ENCODE measurements at regions not wholly inside any gene's neighbourhood (a gene's known extent, or its start where the extent isn't known, plus 50 kb on each side); places are given as distances from the start of the nearest gene placed in this dataset.

DNA sequence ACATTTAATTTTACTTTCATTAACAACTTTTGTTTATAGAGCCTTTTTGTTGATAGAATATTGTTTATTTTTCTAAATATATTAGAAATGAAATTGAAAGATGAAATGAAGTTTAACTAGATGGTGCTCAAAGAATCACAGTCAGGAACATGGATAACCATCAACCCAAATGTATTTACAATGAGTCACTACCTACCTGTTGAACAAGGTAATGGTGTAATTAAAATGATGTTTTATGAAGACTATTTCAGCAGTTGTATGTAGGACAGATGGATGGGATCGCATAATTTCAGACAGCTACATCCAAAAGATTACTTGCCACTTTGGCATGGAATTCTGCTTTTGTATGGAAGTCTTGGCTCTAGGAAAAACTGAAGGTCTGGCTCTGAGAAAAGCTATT, 403.6 kb upstream of the SLC10A2 start:
- H3K4me3 ChIP-seq (replicated peaks in 1 of 2; ENCODE audit: low read depth in 1 of 2, low read length in 2 of 2) = no peak overlapping the region
- H3K9me3 ChIP-seq (ENCODE audit: control insufficient read depth in 1 of 2, insufficient read depth in 1 of 2, low read depth in 1 of 2, low read length in 2 of 2) = no peaks in the 10 kb centered on the region; a peak in 1 of 4 replicates
- no peaks in the 10 kb centered on the region for H3K36me3 ChIP-seq (ENCODE audit: control insufficient read depth in 1 of 2, insufficient read depth in 2 of 2, low read length in 2 of 2)
- no peak overlapping the region for H2AFZ ChIP-seq (ENCODE audit: low read depth, low read length, poor library complexity, severe bottlenecking)
- H3K4me2 ChIP-seq (ENCODE audit: low read length) = no peak overlapping the region
- BruUV-seq (replicated peaks) = no TSS peak
- ATAC-seq (no peak), DNase-seq (ENCODE audit: low read depth, low spot score) (no peak)
- intact Hi-C loops (cut with micrococcal nuclease) = no loop called here
- H3K4me1 ChIP-seq (ENCODE audit: control insufficient read depth in 1 of 2, insufficient read depth in 2 of 2, low read length in 2 of 2) = no peaks in the 10 kb centered on the region
- no peaks in the 10 kb centered on the region for H3K79me2 ChIP-seq (ENCODE audit: insufficient read depth, low read length)
- POLR2A ChIA-PET = no interaction called here
- H4K20me1 ChIP-seq (ENCODE audit: insufficient read depth) = no peaks in the 10 kb centered on the region
- H3K27ac ChIP-seq (ENCODE audit: low read depth, low read length) = no peak overlapping the region
- H3K9ac ChIP-seq (ENCODE audit: low read length) = no peak overlapping the region
- H3K27me3 ChIP-seq (ENCODE audit: insufficient read depth, low read length) = no peaks in the 10 kb centered on the region
- CTCF ChIA-PET = no interaction called here
- RAD21 ChIA-PET (ENCODE audit: low non-redundant PET in 1 of 2, low total read pairs in 2 of 2, uncharacterized antibody in 2 of 2, unreplicated experiment in 2 of 2) = no interaction called here
- no peaks in the 10 kb centered on the region for H3K9me2 ChIP-seq (ENCODE audit: insufficient read depth)
- no peak for TF ChIP-seq SP1 (IDR thresholded peaks at IDR 0.05; ENCODE audit: low read depth)
- no peak for TF ChIP-seq SIN3A (IDR thresholded peaks at IDR 0.05; ENCODE audit: low read depth)
- TF ChIP-seq, protein P1, sequence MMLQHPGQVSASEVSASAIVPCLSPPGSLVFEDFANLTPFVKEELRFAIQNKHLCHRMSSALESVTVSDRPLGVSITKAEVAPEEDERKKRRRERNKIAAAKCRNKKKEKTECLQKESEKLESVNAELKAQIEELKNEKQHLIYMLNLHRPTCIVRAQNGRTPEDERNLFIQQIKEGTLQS (IDR thresholded peaks at IDR 0.05) = no peak
- no peak for TF ChIP-seq TCF7L2 (IDR thresholded peaks at IDR 0.05; ENCODE audit: borderline replicate concordance, extremely low read depth, insufficient read depth, insufficient read length)

- ATAC-seq (no peak), DNase-seq (ENCODE audit: low read depth, low spot score) (no peak)
- Histone ChIP-seq H3K27me3 (ENCODE audit: insufficient read depth, low read length) (no peaks in the 10 kb centered on the region), H2AFZ (ENCODE audit: low read depth, low read length, poor library complexity, severe bottlenecking) (no peak overlapping the region), H3K9me3 (ENCODE audit: control insufficient read depth in 1 of 2, insufficient read depth in 1 of 2, low read depth in 1 of 2, low read length in 2 of 2) (peaks cover 0 to 6% of the 10 kb centered on the region in 2 experiments; a peak in 1 of 4 replicates), H3K4me3 (replicated peaks in 1 of 2; ENCODE audit: low read depth in 1 of 2, low read length in 2 of 2) (no peak overlapping the region), H3K4me2 (ENCODE audit: low read length) (no peak overlapping the region), H3K27ac (ENCODE audit: low read depth, low read length) (no peak overlapping the region), H3K9ac (ENCODE audit: low read length) (no peak overlapping the region), H4K20me1 (ENCODE audit: insufficient read depth) (no peaks in the 10 kb centered on the region), H3K36me3 (ENCODE audit: control insufficient read depth in 1 of 2, insufficient read depth in 2 of 2, low read length in 2 of 2) (no peaks in the 10 kb centered on the region), H3K79me2 (ENCODE audit: insufficient read depth, low read length) (no peaks in the 10 kb centered on the region), H3K9me2 (ENCODE audit: insufficient read depth) (no peaks in the 10 kb centered on the region), H3K4me1 (ENCODE audit: control insufficient read depth in 1 of 2, insufficient read depth in 2 of 2, low read length in 2 of 2) (no peaks in the 10 kb centered on the region)
- BruUV-seq (replicated peaks) = no TSS peak
- ChIA-PET RAD21 (ENCODE audit: low non-redundant PET in 1 of 2, low total read pairs in 2 of 2, uncharacterized antibody in 2 of 2, unreplicated experiment in 2 of 2) (no interaction called here), POLR2A (no interaction called here), CTCF (no interaction called here)
- TF ChIP-seq TCF7L2 (IDR thresholded peaks at IDR 0.05; ENCODE audit: borderline replicate concordance, extremely low read depth, insufficient read depth, insufficient read length) = no peak
- no peak for TF ChIP-seq CTCF (IDR thresholded peaks at IDR 0.05 in 2 of 3, conservative IDR thresholded peaks at IDR 0.05 in 1 of 3; ENCODE audit: borderline replicate concordance in 1 of 3, insufficient read depth in 1 of 3, low read depth in 2 of 3, low read length in 2 of 3)
- no peak for TF ChIP-seq SRF (IDR thresholded peaks at IDR 0.05; ENCODE audit: low read depth)
- TF ChIP-seq JUND (IDR thresholded peaks at IDR 0.05) = no peak
- no peak for TF ChIP-seq EZH2phosphoT487 (IDR thresholded peaks at IDR 0.05; ENCODE audit: borderline replicate concordance)
- TF ChIP-seq EZH2 (IDR thresholded peaks at IDR 0.05) = no peak
- TF ChIP-seq ZNF274 (IDR thresholded peaks at IDR 0.05; ENCODE audit: low read depth, low read length) = no peak
- TF ChIP-seq, protein P2, sequence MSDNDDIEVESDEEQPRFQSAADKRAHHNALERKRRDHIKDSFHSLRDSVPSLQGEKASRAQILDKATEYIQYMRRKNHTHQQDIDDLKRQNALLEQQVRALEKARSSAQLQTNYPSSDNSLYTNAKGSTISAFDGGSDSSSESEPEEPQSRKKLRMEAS (IDR thresholded peaks at IDR 0.05) = no peak
- no peak for TF ChIP-seq YY1 (IDR thresholded peaks at IDR 0.05; ENCODE audit: extremely low read depth, insufficient replicate concordance, low read depth, low read length)
- TF ChIP-seq EGR1 (IDR thresholded peaks at IDR 0.05; ENCODE audit: low read depth) = no peak
- TF ChIP-seq ELF1 (IDR thresholded peaks at IDR 0.05; ENCODE audit: borderline replicate concordance, low read depth) = no peak
- TF ChIP-seq RAD21 (IDR thresholded peaks at IDR 0.05; ENCODE audit: low read depth) = no peak
- no peak for TF ChIP-seq CEBPB (IDR thresholded peaks at IDR 0.05; ENCODE audit: low read depth)
- TF ChIP-seq POLR2A (IDR thresholded peaks at IDR 0.05; ENCODE audit: borderline replicate concordance, extremely low read depth, insufficient read depth, insufficient read length) = no peak
- TF ChIP-seq, protein P1 (IDR thresholded peaks at IDR 0.05) = no peak
- TF ChIP-seq FOSL1 (IDR thresholded peaks at IDR 0.05; ENCODE audit: low read depth) = no peak
- intact Hi-C loops (cut with micrococcal nuclease) = no loop called here
These were observed 400.5 kb upstream of the SLC10A2 start for GRCh38 chr13:103466761-103467160.

Measured in HCT116 (cell line).